ENCODE measurements at regions not wholly inside any gene's neighbourhood (a gene's known extent, or its start where the extent isn't known, plus 50 kb on each side); places are given as distances from the start of the nearest gene placed in this dataset.

DNA sequence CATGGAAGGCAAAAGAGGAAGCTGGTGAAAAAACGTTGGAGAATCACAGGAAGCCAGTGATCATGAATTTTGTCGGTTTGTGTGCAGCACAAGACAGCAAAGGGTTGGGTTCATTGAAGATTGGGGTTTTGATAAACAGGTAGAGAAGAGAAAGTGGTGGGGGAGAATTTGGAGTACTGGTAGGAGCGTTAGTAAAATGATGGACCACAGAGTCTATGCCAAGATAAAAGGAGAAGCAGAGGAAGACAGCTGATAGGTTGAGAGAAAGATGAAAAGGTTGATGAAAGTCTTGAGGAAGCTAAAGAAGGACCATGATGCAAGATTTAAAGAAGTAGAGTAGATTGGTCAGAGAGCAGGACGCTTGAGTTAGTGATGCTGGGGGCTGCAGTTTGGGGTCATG lies 156.8 kb upstream of the POU3F1 start:
- H2BK120ac ChIP-seq (ENCODE audit: low read depth, low read length, poor library complexity, severe bottlenecking) = no peak overlapping the region
- H3K56ac ChIP-seq (ENCODE audit: insufficient read length, low read depth, low read length) = no peak overlapping the region
- H3K4me1 Mint-ChIP-seq = peaks cover 4 to 6% of the 10 kb centered on the region in 2 experiments
- no peak overlapping the region for H3K9ac ChIP-seq (ENCODE audit: extremely low read depth, insufficient read length, low read length)
- no peak overlapping the region for H4K91ac ChIP-seq (ENCODE audit: insufficient read length, low read depth, low read length)
- H3K23me2 ChIP-seq (ENCODE audit: insufficient read length, low read depth, low read length, poor library complexity, severe bottlenecking) = no peaks in the 10 kb centered on the region
- H2BK20ac ChIP-seq (ENCODE audit: low read depth, low read length, poor library complexity, severe bottlenecking) = no peak overlapping the region
- H3K4ac ChIP-seq (ENCODE audit: low read depth, low read length) = no peak overlapping the region
- H2AFZ ChIP-seq (ENCODE audit: low read length) = no peak overlapping the region
- no peak overlapping the region for H3K23ac ChIP-seq (ENCODE audit: insufficient read length, low read depth, low read length)
- no peak overlapping the region for H3K14ac ChIP-seq (ENCODE audit: insufficient read depth, low read length)
- no peaks in the 10 kb centered on the region for H3K27me3 ChIP-seq (ENCODE audit: insufficient read depth, low read length)
- TF ChIP-seq CTCF (conservative IDR thresholded peaks at IDR 0.05) = no peak
- DNase-seq = no peak
- H3K27ac Mint-ChIP-seq = no peak overlapping the region
- H3K9me3 ChIP-seq (ENCODE audit: control insufficient read depth, low read depth, low read length) = peaks cover 8% of the 10 kb centered on the region
- no peak overlapping the region for H2BK15ac ChIP-seq (ENCODE audit: low read depth, low read length)
- no peaks in the 10 kb centered on the region for H3K79me1 ChIP-seq (ENCODE audit: insufficient read depth, low read depth, low read length, poor library complexity, severe bottlenecking)
- H3K18ac ChIP-seq (ENCODE audit: insufficient read length, low read depth, low read length) = no peak overlapping the region
- H3K27me3 Mint-ChIP-seq (ENCODE audit: low read depth) = peaks cover 2% of the 10 kb centered on the region
- no peaks in the 10 kb centered on the region for H4K20me1 ChIP-seq (ENCODE audit: control insufficient read depth, insufficient read depth, insufficient read length)
- H4K5ac ChIP-seq (ENCODE audit: insufficient read length, low read depth, low read length) = no peak overlapping the region
- no peak overlapping the region for H3K4me2 ChIP-seq (ENCODE audit: insufficient read depth, insufficient read length, low read length)
- H3K4me3 Mint-ChIP-seq = no peak overlapping the region
- H3T11ph ChIP-seq (ENCODE audit: low read length) = no peak overlapping the region
- no peak overlapping the region for H2AK5ac ChIP-seq (ENCODE audit: insufficient read length, low read length)
- peaks cover 12 to 14% of the 10 kb centered on the region in 2 experiments for H3K9me3 Mint-ChIP-seq
- no peak overlapping the region for H4K8ac ChIP-seq (replicated peaks; ENCODE audit: insufficient read length, low read depth, low read length)
- H3K27ac ChIP-seq (ENCODE audit: insufficient read length, low read depth, low read length) = no peak overlapping the region
- no CpG with 5 or more reads among the region's 4 CpGs for WGBS (ENCODE audit: extremely low coverage, insufficient read length, low lambda C conversion rate)
- H3K36me3 Mint-ChIP-seq (ENCODE audit: insufficient read depth in 1 of 3, low read depth in 3 of 3) = peaks cover 0 to 13% (median 2%) of the 10 kb centered on the region in 3 experiments; a peak in 5 of 7 replicates
- 0 out of 2 replicates have a peak, but pooled peaks cover 2% of the 10 kb centered on the region for H3K4me1 ChIP-seq (ENCODE audit: insufficient read depth, low read length)
- no peak overlapping the region for H2BK5ac ChIP-seq (ENCODE audit: insufficient read length, low read length)
- H2BK12ac ChIP-seq (ENCODE audit: insufficient read length, low read depth, low read length) = no peak overlapping the region
- H3K79me2 ChIP-seq (ENCODE audit: insufficient read depth, low read length) = no peaks in the 10 kb centered on the region

Data from H9 (cell line).